ENCODE measurements at regions not wholly inside any gene's neighbourhood (a gene's known extent, or its start where the extent isn't known, plus 50 kb on each side); places are given as distances from the start of the nearest gene placed in this dataset.

DNA sequence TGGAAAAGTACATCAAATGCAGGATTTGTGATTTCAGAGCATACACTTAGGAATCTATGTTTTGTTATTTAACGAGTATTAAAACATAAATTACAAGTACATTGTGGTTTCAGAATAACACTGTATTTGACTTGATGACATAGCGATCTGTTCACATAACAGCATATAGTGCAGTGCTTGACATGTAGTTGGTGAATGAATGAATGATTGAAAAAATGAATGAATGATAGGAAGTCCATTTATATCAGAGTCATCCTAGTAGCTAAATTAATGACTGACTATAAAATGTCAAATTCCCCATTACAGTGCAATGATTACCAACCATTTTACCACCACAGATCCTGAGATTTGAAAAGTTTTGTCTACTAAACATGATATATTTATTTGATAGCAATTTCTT, 114.6 kb upstream of the FAT1 start:
- TF ChIP-seq, protein P1, sequence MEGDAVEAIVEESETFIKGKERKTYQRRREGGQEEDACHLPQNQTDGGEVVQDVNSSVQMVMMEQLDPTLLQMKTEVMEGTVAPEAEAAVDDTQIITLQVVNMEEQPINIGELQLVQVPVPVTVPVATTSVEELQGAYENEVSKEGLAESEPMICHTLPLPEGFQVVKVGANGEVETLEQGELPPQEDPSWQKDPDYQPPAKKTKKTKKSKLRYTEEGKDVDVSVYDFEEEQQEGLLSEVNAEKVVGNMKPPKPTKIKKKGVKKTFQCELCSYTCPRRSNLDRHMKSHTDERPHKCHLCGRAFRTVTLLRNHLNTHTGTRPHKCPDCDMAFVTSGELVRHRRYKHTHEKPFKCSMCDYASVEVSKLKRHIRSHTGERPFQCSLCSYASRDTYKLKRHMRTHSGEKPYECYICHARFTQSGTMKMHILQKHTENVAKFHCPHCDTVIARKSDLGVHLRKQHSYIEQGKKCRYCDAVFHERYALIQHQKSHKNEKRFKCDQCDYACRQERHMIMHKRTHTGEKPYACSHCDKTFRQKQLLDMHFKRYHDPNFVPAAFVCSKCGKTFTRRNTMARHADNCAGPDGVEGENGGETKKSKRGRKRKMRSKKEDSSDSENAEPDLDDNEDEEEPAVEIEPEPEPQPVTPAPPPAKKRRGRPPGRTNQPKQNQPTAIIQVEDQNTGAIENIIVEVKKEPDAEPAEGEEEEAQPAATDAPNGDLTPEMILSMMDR (conservative IDR thresholded peaks at IDR 0.05 in 1 of 2, IDR thresholded peaks at IDR 0.05 in 1 of 2; ENCODE audit: extremely low read depth in 1 of 2, insufficient read depth in 1 of 2, low read depth in 1 of 2, low read length in 2 of 2) = no peak
- no peak for TF ChIP-seq EZH2 (IDR thresholded peaks at IDR 0.05; ENCODE audit: borderline replicate concordance, low read length)

All from mammary epithelial cell (primary cell).